ENCODE measurements at regions not wholly inside any gene's neighbourhood (a gene's known extent, or its start where the extent isn't known, plus 50 kb on each side); places are given as distances from the start of the nearest gene placed in this dataset.

DNA sequence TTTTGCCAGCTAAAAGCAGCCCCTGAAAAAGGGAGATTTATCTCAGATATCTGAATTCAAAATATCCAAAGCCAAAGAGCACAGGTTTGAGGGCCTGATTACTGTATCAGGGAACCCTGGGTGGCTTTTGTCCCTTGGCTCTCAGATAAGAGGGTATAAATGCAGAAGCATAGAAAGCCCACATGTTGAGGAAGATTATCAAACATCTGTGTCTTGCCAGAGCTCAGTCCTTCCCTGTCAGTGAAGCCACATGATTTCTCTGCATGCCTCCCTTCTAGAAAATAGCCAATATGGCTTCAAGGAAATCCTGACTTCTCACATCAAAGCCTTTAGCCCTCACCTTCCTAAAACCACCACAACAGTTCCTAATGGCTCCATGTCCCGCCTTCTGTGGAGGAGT lies 408.0 kb upstream of the DMAC1 start:
- Histone ChIP-seq H3K4me3 (no peak overlapping the region), H3K27ac (no peak overlapping the region), H3K27me3 (no peaks in the 10 kb centered on the region), H3K4me1 (no peaks in the 10 kb centered on the region), H3K9me3 (no peaks in the 10 kb centered on the region), H3K36me3 (replicated peaks in 1 of 2; ENCODE audit: insufficient read depth in 1 of 2, low read depth in 2 of 2) (no peaks in the 10 kb centered on the region)
- TF ChIP-seq, protein P1, sequence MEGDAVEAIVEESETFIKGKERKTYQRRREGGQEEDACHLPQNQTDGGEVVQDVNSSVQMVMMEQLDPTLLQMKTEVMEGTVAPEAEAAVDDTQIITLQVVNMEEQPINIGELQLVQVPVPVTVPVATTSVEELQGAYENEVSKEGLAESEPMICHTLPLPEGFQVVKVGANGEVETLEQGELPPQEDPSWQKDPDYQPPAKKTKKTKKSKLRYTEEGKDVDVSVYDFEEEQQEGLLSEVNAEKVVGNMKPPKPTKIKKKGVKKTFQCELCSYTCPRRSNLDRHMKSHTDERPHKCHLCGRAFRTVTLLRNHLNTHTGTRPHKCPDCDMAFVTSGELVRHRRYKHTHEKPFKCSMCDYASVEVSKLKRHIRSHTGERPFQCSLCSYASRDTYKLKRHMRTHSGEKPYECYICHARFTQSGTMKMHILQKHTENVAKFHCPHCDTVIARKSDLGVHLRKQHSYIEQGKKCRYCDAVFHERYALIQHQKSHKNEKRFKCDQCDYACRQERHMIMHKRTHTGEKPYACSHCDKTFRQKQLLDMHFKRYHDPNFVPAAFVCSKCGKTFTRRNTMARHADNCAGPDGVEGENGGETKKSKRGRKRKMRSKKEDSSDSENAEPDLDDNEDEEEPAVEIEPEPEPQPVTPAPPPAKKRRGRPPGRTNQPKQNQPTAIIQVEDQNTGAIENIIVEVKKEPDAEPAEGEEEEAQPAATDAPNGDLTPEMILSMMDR (IDR thresholded peaks at IDR 0.05): no peak
- TF ChIP-seq POLR2A (IDR thresholded peaks at IDR 0.05): no peak
- no peak for ATAC-seq
- DNase-seq: no peak
- intact Hi-C loops (cut with DNase I): no loop called here
- 86 to 90% methylated on average over 1 of the region's 1 CpG for WGBS, 2 donors

DNA sequence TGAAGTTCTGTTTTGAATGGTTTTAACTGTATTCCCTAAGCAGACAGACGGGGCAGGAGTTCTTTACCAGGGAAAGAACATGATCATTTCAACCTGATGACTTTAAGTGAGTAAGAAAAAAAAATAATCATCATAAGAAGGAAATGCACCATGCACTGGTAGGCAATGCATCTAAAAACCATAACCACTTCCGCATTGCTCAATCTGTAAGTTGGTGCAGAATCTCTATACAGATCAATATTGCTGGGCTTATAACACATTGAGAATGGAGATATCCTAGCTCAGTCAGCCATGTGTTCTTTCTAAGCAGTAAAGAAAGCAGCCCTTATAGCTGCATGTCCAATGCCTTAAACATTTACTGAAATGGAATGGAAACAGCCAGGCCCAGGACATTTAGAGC lies 407.1 kb upstream of the DMAC1 start:
- DNase-seq (no peak), ATAC-seq (no peak)
- H3K4me3 ChIP-seq: no peak overlapping the region
- intact Hi-C loops (cut with DNase I): no loop called here
- no peaks in the 10 kb centered on the region for H3K36me3 ChIP-seq (replicated peaks in 1 of 2; ENCODE audit: insufficient read depth in 1 of 2, low read depth in 2 of 2)
- 59 to 66% methylated on average over 2 of the region's 2 CpGs for WGBS, 2 donors
- H3K27me3 ChIP-seq: no peaks in the 10 kb centered on the region
- no peaks in the 10 kb centered on the region for H3K4me1 ChIP-seq
- no peak overlapping the region for H3K27ac ChIP-seq
- TF ChIP-seq, protein P1 (IDR thresholded peaks at IDR 0.05): no peak
- TF ChIP-seq POLR2A (IDR thresholded peaks at IDR 0.05): no peak
- no peaks in the 10 kb centered on the region for H3K9me3 ChIP-seq

DNA sequence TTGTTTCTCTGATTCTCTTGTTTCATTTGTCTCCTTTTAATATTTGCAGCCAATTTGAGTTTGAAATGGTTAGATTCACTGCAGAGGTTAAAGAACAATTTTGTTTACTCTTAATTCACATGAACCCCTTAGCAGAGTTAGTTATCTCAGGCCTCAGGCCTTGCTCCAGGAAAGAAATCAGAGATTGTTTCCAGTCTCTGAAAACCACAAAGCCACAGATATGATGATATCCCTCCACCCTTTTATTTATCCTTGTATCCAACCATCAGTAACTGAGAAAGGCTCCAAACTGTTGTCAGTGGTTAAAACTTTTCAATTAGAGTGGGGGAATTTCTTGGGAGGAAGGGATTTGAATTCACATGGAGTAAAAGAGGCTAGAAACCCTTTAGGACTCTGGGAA lies 406.0 kb upstream of the DMAC1 start:
- H3K9me3 ChIP-seq: no peaks in the 10 kb centered on the region
- no peak for DNase-seq
- H3K27me3 ChIP-seq: no peaks in the 10 kb centered on the region
- TF ChIP-seq, protein P1 (IDR thresholded peaks at IDR 0.05): no peak
- no peak for TF ChIP-seq POLR2A (IDR thresholded peaks at IDR 0.05)
- no peak overlapping the region for H3K4me3 ChIP-seq
- intact Hi-C loops (cut with DNase I): no loop called here
- no peaks in the 10 kb centered on the region for H3K36me3 ChIP-seq (replicated peaks in 1 of 2; ENCODE audit: insufficient read depth in 1 of 2, low read depth in 2 of 2)
- no peak overlapping the region for H3K27ac ChIP-seq
- ATAC-seq: no peak
- H3K4me1 ChIP-seq: no peaks in the 10 kb centered on the region

DNA sequence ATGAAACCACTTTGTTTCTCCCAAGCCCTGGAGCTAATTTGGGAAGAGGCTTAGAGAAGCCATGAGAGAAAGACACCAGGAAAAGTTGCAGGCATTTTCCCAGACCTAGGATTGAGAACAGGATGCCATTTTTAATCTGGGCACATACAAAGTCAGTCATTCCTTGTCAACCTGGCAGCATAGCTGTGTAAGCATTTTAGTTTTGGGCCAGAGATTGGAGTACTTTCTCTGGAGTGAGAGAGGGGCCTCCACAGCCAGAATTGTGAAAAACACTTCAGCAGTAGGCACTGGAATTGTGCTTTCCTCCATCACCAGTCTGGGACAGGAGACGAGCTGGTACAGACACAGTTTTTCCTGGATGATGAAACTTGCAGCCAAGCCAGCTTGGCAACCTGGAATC lies 390.3 kb upstream of the DMAC1 start:
- Histone ChIP-seq H3K27me3 (no peaks in the 10 kb centered on the region), H3K4me3 (no peak overlapping the region), H3K9me3 (no peaks in the 10 kb centered on the region), H3K36me3 (replicated peaks in 1 of 2; ENCODE audit: insufficient read depth in 1 of 2, low read depth in 2 of 2) (no peaks in the 10 kb centered on the region), H3K4me1 (no peaks in the 10 kb centered on the region), H3K27ac (no peak overlapping the region)
- 75 to 78% methylated on average over 1 of the region's 1 CpG for WGBS, 2 donors
- intact Hi-C loops (cut with DNase I): no loop called here
- ATAC-seq (no peak), DNase-seq (no peak)
- TF ChIP-seq, protein P1 (IDR thresholded peaks at IDR 0.05): no peak
- no peak for TF ChIP-seq POLR2A (IDR thresholded peaks at IDR 0.05)

DNA sequence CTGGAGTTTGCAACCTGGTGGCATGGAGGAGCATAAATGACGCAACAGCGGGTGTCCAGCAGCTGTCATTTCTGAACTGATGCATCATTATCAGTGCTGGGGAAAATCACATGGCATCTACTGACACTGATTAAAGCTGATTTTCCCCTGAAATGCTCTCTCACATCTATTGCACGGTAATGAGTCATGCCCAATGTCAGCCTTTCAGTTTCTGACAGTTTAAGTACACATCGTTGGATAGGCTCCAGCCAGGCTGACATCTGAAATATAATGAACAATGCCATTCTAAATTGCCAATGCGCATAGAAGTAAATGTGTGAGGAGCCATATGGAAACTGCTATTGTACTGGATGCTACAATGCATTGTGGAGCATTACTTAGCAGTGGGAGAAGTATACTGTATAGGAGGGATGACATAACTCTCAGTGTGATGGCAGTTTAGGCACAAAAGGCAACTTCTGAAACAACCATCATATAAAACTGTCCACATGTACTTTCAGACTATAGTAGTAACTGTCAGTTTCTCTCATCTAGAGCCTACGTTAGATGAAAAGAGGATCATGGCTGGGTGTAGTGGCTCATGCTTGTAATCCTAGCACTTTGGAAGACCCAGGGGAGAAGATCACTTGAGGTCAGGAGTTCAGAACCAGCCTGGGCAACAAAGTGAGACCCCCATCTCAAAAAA lies 389.3 kb upstream of the DMAC1 start:
- WGBS, 2 donors: 78 to 83% methylated on average over 6 of the region's 6 CpGs
- intact Hi-C loops (cut with DNase I): no loop called here
- H3K27me3 ChIP-seq: no peaks in the 10 kb centered on the region
- no peaks in the 10 kb centered on the region for H3K36me3 ChIP-seq (replicated peaks in 1 of 2; ENCODE audit: insufficient read depth in 1 of 2, low read depth in 2 of 2)
- H3K9me3 ChIP-seq: no peaks in the 10 kb centered on the region
- no peak overlapping the region for H3K4me3 ChIP-seq
- ATAC-seq (no peak), DNase-seq (no peak)
- no peaks in the 10 kb centered on the region for H3K4me1 ChIP-seq
- TF ChIP-seq, protein P1 (IDR thresholded peaks at IDR 0.05): no peak
- TF ChIP-seq POLR2A (IDR thresholded peaks at IDR 0.05): no peak
- no peak overlapping the region for H3K27ac ChIP-seq

All from body of pancreas (tissue), 4 donors.